Osteoblast (primary cell): ENCODE measurements at regions not wholly inside any gene's neighbourhood (a gene's known extent, or its start where the extent isn't known, plus 50 kb on each side); places are given as distances from the start of the nearest gene placed in this dataset.
A peak's percentile ranks its signal among the peaks of the same experiment; 100 is the strongest.

ENCODE experiments used
- DNase-seq: peaks from one replicate; pipeline ENCODE4 v3.0.0; 2011; ENCODE audit warnings: low spot score, mixed read lengths; ENCODE audit not compliant: insufficient read length; ENCODE audit errors: missing footprints
- H2AFZ ChIP-seq: 2 replicates; pipeline ENCODE4 v1.6.0; 2011; ENCODE audit warnings: mild to moderate bottlenecking, low read length
- H3K27ac ChIP-seq: 2 replicates; pipeline ENCODE4 v1.5.1; 2011; ENCODE audit warnings: mild to moderate bottlenecking, low read depth, low read length, moderate library complexity
- H3K27me3 ChIP-seq: 2 replicates; pipeline ENCODE4 v1.6.0; 2012; ENCODE audit warnings: mild to moderate bottlenecking, control low read depth, inconsistent platforms, low read length, moderate library complexity; ENCODE audit not compliant: insufficient read depth
- H3K36me3 ChIP-seq: 2 replicates; pipeline ENCODE4 v1.5.1; 2011; ENCODE audit warnings: mild to moderate bottlenecking, low read length, control low read depth, moderate library complexity; ENCODE audit not compliant: insufficient read depth
- H3K4me1 ChIP-seq: 2 replicates; pipeline ENCODE4 v1.5.1; 2011; ENCODE audit warnings: mild to moderate bottlenecking, low read length, control low read depth, moderate library complexity; ENCODE audit not compliant: insufficient read depth
- H3K4me2 ChIP-seq: 2 replicates; pipeline ENCODE4 v1.6.0; 2011; ENCODE audit warnings: mild to moderate bottlenecking, low read length; ENCODE audit not compliant: insufficient read depth
- H3K4me3 ChIP-seq: fragments of 200-600 bp; sonication (generic); 3 replicates; pipeline ENCODE4 v1.5.1; 2012; ENCODE audit warnings: mild to moderate bottlenecking, low read length, inconsistent platforms; ENCODE audit not compliant: insufficient read depth
- H3K79me2 ChIP-seq: 2 replicates; pipeline ENCODE4 v1.6.0; 2012; ENCODE audit warnings: mild to moderate bottlenecking, low read length, control low read depth, inconsistent platforms; ENCODE audit not compliant: insufficient read depth
- H3K9me3 ChIP-seq: 2 replicates; pipeline ENCODE4 v1.5.1; 2011; ENCODE audit warnings: low read depth, low read length, control low read depth
- H4K20me1 ChIP-seq: 2 replicates; pipeline ENCODE4 v1.6.0; 2012; ENCODE audit warnings: mild to moderate bottlenecking, low read length, control low read depth; ENCODE audit not compliant: insufficient read depth
- CTCF ChIP-seq: IDR thresholded peaks from 2 replicates; pipeline ENCODE4 v1.5.1; 2011; ENCODE audit warnings: mild to moderate bottlenecking, low read depth, low read length, moderate library complexity; ENCODE audit errors: extremely low read depth

- no peaks in the 10 kb centered on the region for H3K79me2 ChIP-seq
- no peak for DNase-seq
- H3K36me3 ChIP-seq = no peaks in the 10 kb centered on the region
- no peaks in the 10 kb centered on the region for H4K20me1 ChIP-seq
- H3K27ac ChIP-seq = peak overlapping the region; percentile 74
- H3K9me3 ChIP-seq = no peaks in the 10 kb centered on the region
- H3K4me2 ChIP-seq = no peak overlapping the region
- no peak overlapping the region for H2AFZ ChIP-seq
- no peaks in the 10 kb centered on the region for H3K27me3 ChIP-seq
- no peak for TF ChIP-seq CTCF
- H3K4me3 ChIP-seq = no peak overlapping the region
- H3K4me1 ChIP-seq = peaks cover 37% of the 10 kb centered on the region
Measured at GRCh38 chr2:226077841-226078240, 678.3 kb downstream of the NYAP2 start.

- Histone ChIP-seq H3K4me1 (peaks cover 37% of the 10 kb centered on the region), H3K9me3 (no peaks in the 10 kb centered on the region), H3K27me3 (no peaks in the 10 kb centered on the region), H2AFZ (no peak overlapping the region), H3K36me3 (no peaks in the 10 kb centered on the region), H3K27ac (no peak overlapping the region), H4K20me1 (no peaks in the 10 kb centered on the region), H3K79me2 (no peaks in the 10 kb centered on the region), H3K4me3 (no peak overlapping the region), H3K4me2 (no peak overlapping the region)
- no peak for TF ChIP-seq CTCF
- DNase-seq = no peak
Measured at GRCh38 chr2:226077031-226077430, 677.5 kb downstream of the NYAP2 start.

GRCh38 chr2:226076529-226076928 lies 677.0 kb downstream of the NYAP2 start:
- Histone ChIP-seq H4K20me1 (no peaks in the 10 kb centered on the region), H3K4me3 (no peak overlapping the region), H3K79me2 (no peaks in the 10 kb centered on the region), H3K9me3 (no peaks in the 10 kb centered on the region), H3K36me3 (no peaks in the 10 kb centered on the region), H2AFZ (no peak overlapping the region), H3K27me3 (no peaks in the 10 kb centered on the region), H3K4me2 (no peak overlapping the region), H3K4me1 (peaks cover 37% of the 10 kb centered on the region), H3K27ac (no peak overlapping the region)
- no peak for DNase-seq
- TF ChIP-seq CTCF = no peak

GRCh38 chr2:226074391-226074790 lies 674.9 kb downstream of the NYAP2 start:
- DNase-seq = no peak

More at GRCh38 chr2:226074391-226074790, 674.9 kb downstream of the NYAP2 start:
- TF ChIP-seq CTCF = no peak
- Histone ChIP-seq H4K20me1 (no peaks in the 10 kb centered on the region), H3K27me3 (no peaks in the 10 kb centered on the region), H3K36me3 (no peaks in the 10 kb centered on the region), H3K27ac (no peak overlapping the region), H3K79me2 (no peaks in the 10 kb centered on the region), H3K4me1 (peaks cover 24% of the 10 kb centered on the region), H3K4me2 (no peak overlapping the region), H3K4me3 (no peak overlapping the region), H2AFZ (peak overlapping the region; percentile 31), H3K9me3 (no peaks in the 10 kb centered on the region)
